GM19238 (cell line): ENCODE measurements at regions not wholly inside any gene's neighbourhood (a gene's known extent, or its start where the extent isn't known, plus 50 kb on each side); places are given as distances from the start of the nearest gene placed in this dataset.
"Not testable (repeated sequence)": the region's sequence is repeated elsewhere in the genome, so short reads cannot be mapped to it uniquely, and the experiment has no call there.

ENCODE experiments used
- DNase-seq: peaks from one replicate; pipeline ENCODE4 v3.0.0; 2011; ENCODE audit warnings: low spot score; ENCODE audit not compliant: insufficient read length

- DNase-seq: not testable (repeated sequence)
Measured at GRCh38 chr7:3159926-3160325, 116.3 kb upstream of the CARD11 start.

- DNase-seq: no peak
Measured at GRCh38 chr7:3162289-3162688, 118.6 kb upstream of the CARD11 start.

DNA sequence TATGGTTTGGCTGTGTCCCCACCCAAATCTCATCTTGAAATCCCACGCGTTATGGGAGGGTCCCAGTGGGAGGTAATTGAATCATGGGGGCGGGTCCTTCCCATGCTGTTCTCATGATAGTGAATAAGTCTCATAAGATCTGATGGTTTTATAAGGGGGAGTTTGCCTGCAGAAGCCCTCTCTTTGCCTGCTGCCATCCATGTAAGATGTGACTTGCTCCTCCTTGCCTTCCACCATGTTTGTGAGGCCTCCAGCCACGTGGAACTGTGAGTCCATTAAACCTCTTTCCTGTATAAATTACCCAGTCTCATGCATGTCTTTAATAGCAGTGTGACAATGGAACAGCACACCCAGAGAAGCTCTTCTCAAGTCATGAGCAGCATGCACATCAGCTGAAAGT, 119.1 kb upstream of the CARD11 start:
- not testable (repeated sequence) for DNase-seq

- no peak for DNase-seq
Measured at GRCh38 chr7:3164380-3164792, 120.7 kb upstream of the CARD11 start.

- no peak for DNase-seq
Measured at GRCh38 chr7:3165681-3166580, 122.3 kb upstream of the CARD11 start.

GRCh38 chr7:3167551-3167950, 123.9 kb upstream of the CARD11 start:
- DNase-seq: no peak

- no peak for DNase-seq
Measured at GRCh38 chr7:3168370-3168769, 124.7 kb upstream of the CARD11 start.

DNA sequence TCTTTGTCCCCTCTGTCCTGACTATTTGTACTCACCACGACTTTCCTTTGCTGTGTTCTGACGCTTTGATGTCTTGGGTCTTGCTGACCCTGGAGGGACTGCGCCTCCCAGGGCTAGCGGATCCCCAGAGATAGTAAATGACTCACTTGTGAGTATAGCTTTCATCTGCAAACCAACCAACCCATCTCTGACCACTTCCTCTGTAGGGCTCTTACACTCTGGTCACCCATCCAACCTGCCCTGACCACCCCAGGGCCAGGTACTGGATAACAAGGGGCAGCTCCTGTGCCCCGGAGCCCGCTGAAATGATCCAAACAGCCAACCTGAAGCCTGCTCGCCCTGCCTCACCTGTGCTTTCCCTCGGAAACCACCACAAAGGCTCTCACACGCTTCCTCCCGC, 125.2 kb upstream of the CARD11 start:
- no peak for DNase-seq

- no peak for DNase-seq
Measured at GRCh38 chr7:3172768-3173280, 128.2 kb upstream of the SDK1 start.

DNA sequence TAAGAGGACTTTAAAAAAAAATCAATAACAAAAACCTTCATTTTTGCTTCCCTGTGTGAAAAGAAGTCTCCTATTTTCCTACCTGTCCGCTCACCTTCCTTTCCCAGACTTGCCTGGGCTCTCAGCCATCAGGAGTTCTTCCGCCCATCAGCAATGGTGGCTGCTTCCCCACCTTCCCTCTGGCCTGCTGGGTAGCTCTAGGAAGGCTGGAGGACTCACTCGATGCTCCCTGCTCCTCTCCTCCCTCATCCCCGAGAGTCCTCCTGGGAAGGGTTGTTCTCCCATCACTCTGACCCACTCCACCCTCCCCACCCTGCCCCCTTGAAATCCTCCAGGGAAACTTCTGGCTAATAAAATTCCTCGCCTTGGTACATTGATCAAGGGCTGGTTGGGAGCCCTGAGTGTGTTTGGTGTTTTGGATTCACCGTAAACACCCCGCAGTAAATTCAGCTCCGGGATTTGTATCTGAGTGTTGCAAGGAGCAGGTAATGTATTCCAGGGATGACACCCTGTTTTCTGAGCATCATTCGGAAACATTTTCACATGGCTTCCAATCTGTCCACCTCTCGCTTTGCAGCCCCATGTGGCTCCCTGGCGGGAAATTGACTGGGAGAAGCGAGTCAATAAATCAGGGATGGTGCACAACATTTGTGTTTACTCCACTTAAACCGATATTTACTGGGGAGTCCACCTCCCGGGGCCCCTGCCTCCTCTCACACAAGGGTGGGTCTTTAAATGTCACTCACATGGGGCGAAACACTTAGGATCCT, 126.4 kb upstream of the SDK1 start:
- no peak for DNase-seq

DNA sequence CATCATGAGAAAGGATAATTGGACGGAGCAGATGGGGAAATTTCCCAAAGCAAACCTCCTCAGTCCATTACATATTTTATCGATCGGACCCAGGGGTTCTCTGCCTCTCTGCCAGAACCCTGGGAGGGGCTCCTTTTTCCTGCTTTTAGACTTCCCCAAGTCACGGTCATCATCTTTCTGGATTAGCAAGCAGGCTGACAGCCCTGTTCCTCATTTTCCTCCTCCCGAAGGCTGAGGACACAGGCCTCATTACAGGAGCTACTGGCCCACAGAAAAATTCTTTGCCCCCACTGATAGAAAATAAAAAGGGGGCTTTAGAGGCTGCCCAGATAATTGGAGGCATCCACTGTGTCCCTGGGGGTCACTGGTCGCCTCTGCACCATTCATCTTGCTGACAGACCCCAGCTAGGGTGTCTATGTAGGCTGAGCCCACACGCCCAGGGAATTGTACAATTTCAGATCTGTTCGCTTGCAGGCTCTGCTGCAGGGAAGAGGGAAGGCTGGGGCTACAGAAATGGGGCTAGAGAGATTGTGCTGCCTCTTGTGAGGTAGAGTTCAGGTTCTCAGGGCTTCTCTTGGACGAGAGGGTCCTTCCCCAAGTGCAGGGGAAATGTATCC, 125.7 kb upstream of the SDK1 start:
- no peak for DNase-seq

GRCh38 chr7:3176112-3177000, 124.7 kb upstream of the SDK1 start:
- DNase-seq: no peak

DNA sequence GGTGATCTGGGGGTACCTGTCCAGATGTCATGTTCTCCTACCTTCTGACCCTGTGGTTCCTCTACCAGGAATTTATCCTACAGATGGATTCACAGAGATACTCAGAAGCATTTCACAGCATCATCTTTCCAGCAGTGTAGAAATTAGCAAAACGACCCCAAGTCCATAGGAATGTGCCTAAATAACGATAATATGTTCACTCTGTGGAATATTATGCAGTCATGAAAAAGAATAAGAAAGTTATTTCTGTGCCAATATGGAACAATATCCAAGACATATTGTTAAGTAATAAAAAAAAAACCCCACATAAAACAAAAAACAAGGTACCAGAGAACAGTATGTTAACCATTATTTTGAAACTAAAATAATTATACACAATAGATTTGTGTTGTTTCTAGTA, 123.8 kb upstream of the SDK1 start:
- no peak for DNase-seq

GRCh38 chr7:3179456-3179855, 121.6 kb upstream of the SDK1 start:
- DNase-seq: no peak

- no peak for DNase-seq
Measured at GRCh38 chr7:3180604-3181003, 120.4 kb upstream of the SDK1 start.

- not testable (repeated sequence) for DNase-seq
Measured at GRCh38 chr7:3182055-3182454, 119.0 kb upstream of the SDK1 start.

GRCh38 chr7:3187444-3188040, 113.5 kb upstream of the SDK1 start:
- no peak for DNase-seq

GRCh38 chr7:3188946-3189345, 112.1 kb upstream of the SDK1 start:
- DNase-seq: no peak

DNA sequence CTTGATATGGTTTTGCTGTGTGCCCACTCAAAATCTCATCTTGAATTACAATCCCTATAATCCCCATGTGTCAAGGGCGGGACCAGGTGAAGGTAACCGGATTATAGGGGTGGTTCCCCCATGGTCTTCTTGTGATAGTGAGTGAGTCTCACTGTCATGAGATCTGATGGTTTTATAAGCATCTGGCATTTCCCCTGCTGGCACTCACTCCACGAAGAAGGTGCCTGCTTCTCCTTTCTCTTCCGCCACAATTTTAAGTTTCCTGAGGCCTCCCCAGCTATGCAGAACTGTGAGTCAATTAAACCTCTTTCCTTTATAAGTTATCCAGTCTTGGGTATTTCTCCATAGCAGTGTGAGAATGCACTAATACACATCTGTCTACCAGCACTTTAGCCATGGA, 109.5 kb upstream of the SDK1 start:
- no peak for DNase-seq

- no peak for DNase-seq
Measured at GRCh38 chr7:3192669-3193068, 108.4 kb upstream of the SDK1 start.
